GM21723 (cell line): ENCODE measurements at regions not wholly inside any gene's neighbourhood (a gene's known extent, or its start where the extent isn't known, plus 50 kb on each side); places are given as distances from the start of the nearest gene placed in this dataset.
"Not testable (repeated sequence)": the region's sequence is repeated elsewhere in the genome, so short reads cannot be mapped to it uniquely, and the experiment has no call there.

Source experiments
- ATAC-seq: cut with Tn5 transposase; IDR thresholded peaks from one replicate; pipeline ENCODE4 v1.9.1; 2021; ENCODE audit warnings: mild to moderate bottlenecking, moderate library complexity; ENCODE audit not compliant: unreplicated experiment

- peak; percentile 65 for ATAC-seq
Measured at GRCh38 chr6:6724539-6725467, 136.3 kb downstream of the LY86 start.

- ATAC-seq = no peak
Measured at GRCh38 chr6:6725468-6726209, 137.1 kb downstream of the LY86 start.

- ATAC-seq = no peak
Measured at GRCh38 chr6:6728169-6728941, 139.8 kb downstream of the LY86 start.

GRCh38 chr6:6729971-6730370 is 141.5 kb downstream of the LY86 start:
- no peak for ATAC-seq

- no peak for ATAC-seq
Measured at GRCh38 chr6:6730831-6731230, 142.3 kb downstream of the LY86 start.

- ATAC-seq = no peak
Measured at GRCh38 chr6:6734479-6735465, 146.3 kb downstream of the LY86 start.

GRCh38 chr6:6736791-6737654 is 148.5 kb downstream of the LY86 start:
- ATAC-seq = no peak

- ATAC-seq = no peak
Measured at GRCh38 chr6:6737671-6738070, 149.2 kb downstream of the LY86 start.

- no peak for ATAC-seq
Measured at GRCh38 chr6:6738108-6738507, 149.6 kb downstream of the LY86 start.

- ATAC-seq = no peak
Measured at GRCh38 chr6:6738922-6739716, 150.6 kb downstream of the LY86 start.

- no peak for ATAC-seq
Measured at GRCh38 chr6:6740595-6740994, 152.1 kb downstream of the LY86 start.

GRCh38 chr6:6741264-6741663 is 152.7 kb downstream of the LY86 start:
- ATAC-seq = no peak

- ATAC-seq = no peak
Measured at GRCh38 chr6:6742535-6742934, 154.0 kb downstream of the LY86 start.

GRCh38 chr6:6744551-6744950 is 156.0 kb downstream of the LY86 start:
- ATAC-seq = no peak

GRCh38 chr6:6745637-6746332 is 157.3 kb downstream of the LY86 start:
- ATAC-seq = not testable (repeated sequence)

- no peak for ATAC-seq
Measured at GRCh38 chr6:6746333-6746969, 157.9 kb downstream of the LY86 start.

GRCh38 chr6:6746970-6747338 is 158.4 kb downstream of the LY86 start:
- ATAC-seq = no peak
